IMR-90 (cell line): ENCODE measurements at regions not wholly inside any gene's neighbourhood (a gene's known extent, or its start where the extent isn't known, plus 50 kb on each side); places are given as distances from the start of the nearest gene placed in this dataset.

Experiments
- ATAC-seq: fragments of 200-7000 bp; cut with Tn5 transposase; 2 replicates; pipeline ENCODE4 v1.9.1; 2020; ENCODE audit warnings: low read depth, mild to moderate bottlenecking, moderate library complexity
- BruUV-seq: library from RNA; stranded (reverse); fragments of 400-500 nt; replicated peaks from 2 replicates; lab custom pipeline; 2021; lab: Mats Ljungman, UMichigan
- CTCF ChIA-PET: fragments of 300-600 bp; formaldehyde crosslinking; extraction: SDS; loops from one replicate; lab custom pipeline; 2021; ENCODE audit warnings: antibody characterized with exemption; lab: Yijun Ruan, JAX
- POLR2A ChIA-PET: fragments of 300-600 bp; sonication (Branson Sonifier 250); formaldehyde crosslinking; loops from one replicate; lab custom pipeline; 2022; ENCODE audit warnings: antibody characterized with exemption; ENCODE audit not compliant: unreplicated experiment; lab: Charles Lee
- DNase-seq: peaks from one replicate; pipeline ENCODE4 v3.0.0; 2013
- H2AFZ ChIP-seq: replicated peaks from 2 replicates; pipeline ENCODE3; 2013; ENCODE audit warnings: low read length, mild to moderate bottlenecking; ENCODE audit not compliant: poor library complexity
- H2AK5ac ChIP-seq: 2 replicates; pipeline ENCODE4 v1.6.1; 2013; ENCODE audit warnings: low read depth, low read length, inconsistent platforms
- H2AK9ac ChIP-seq: replicated peaks from 2 replicates; pipeline ENCODE3; 2013; ENCODE audit warnings: mild to moderate bottlenecking, low read depth, low read length, moderate library complexity; ENCODE audit not compliant: poor library complexity
- H2BK120ac ChIP-seq: 2 replicates; pipeline ENCODE4 v1.6.1; 2013; ENCODE audit warnings: low read depth, low read length, inconsistent platforms
- H2BK15ac ChIP-seq: 3 replicates; pipeline ENCODE4 v1.6.1; 2013; ENCODE audit warnings: low read depth, low read length, inconsistent platforms
- H2BK20ac ChIP-seq: 2 replicates; pipeline ENCODE4 v1.6.1; 2013; ENCODE audit warnings: low read depth, mild to moderate bottlenecking, inconsistent platforms, low read length, moderate library complexity
- H2BK5ac ChIP-seq: 2 replicates; pipeline ENCODE4 v1.6.1; 2013; ENCODE audit warnings: mild to moderate bottlenecking, low read depth, low read length, inconsistent platforms; ENCODE audit not compliant: poor library complexity, severe bottlenecking
- H3K14ac ChIP-seq: replicated peaks from 2 replicates; pipeline ENCODE4 v1.6.1; 2013; ENCODE audit warnings: low read depth, low read length, inconsistent platforms
- H3K18ac ChIP-seq: 2 replicates; pipeline ENCODE4 v1.6.1; 2013; ENCODE audit warnings: low read depth, low read length, control low read depth
- H3K23ac ChIP-seq: 2 replicates; pipeline ENCODE4 v1.6.1; 2013; ENCODE audit warnings: low read depth, low read length, inconsistent platforms
- H3K27ac ChIP-seq: 2 replicates; pipeline ENCODE4 v1.5.1; 2013; ENCODE audit warnings: mild to moderate bottlenecking, control low read depth, low read length; ENCODE audit not compliant: insufficient read depth
- H3K27me3 ChIP-seq: 2 replicates; pipeline ENCODE4 v1.6.1; 2013; ENCODE audit warnings: low read length; ENCODE audit not compliant: control insufficient read depth, insufficient read depth
- H3K36me3 ChIP-seq: 2 replicates; pipeline ENCODE4 v1.6.1; 2013; ENCODE audit warnings: low read length, mixed read lengths; ENCODE audit not compliant: control insufficient read depth, insufficient read depth
- H3K4ac ChIP-seq: 2 replicates; pipeline ENCODE4 v1.6.1; 2013; ENCODE audit warnings: low read depth, low read length, inconsistent platforms
- H3K4me1 ChIP-seq: 2 replicates; pipeline ENCODE4 v1.6.1; 2013; ENCODE audit warnings: low read length, mixed read lengths; ENCODE audit not compliant: control insufficient read depth, insufficient read depth
- H3K4me2 ChIP-seq: 2 replicates; pipeline ENCODE4 v1.6.1; 2013; ENCODE audit warnings: low read depth, mild to moderate bottlenecking, control low read depth, low read length, moderate library complexity
- H3K4me3 ChIP-seq: 2 replicates; pipeline ENCODE4 v1.5.1; 2013; ENCODE audit warnings: low read depth, mild to moderate bottlenecking, control low read depth, low read length, moderate library complexity; ENCODE audit not compliant: insufficient read depth
- H3K56ac ChIP-seq: 2 replicates; pipeline ENCODE4 v1.6.1; 2013; ENCODE audit warnings: low read length, inconsistent platforms; ENCODE audit not compliant: insufficient read depth; ENCODE audit errors: extremely low read depth
- H3K79me1 ChIP-seq, 2 experiments: 2 replicates each; pipeline ENCODE4 v1.6.1; 2013; ENCODE audit warnings: low read length in 2 of 2, inconsistent platforms in 1 of 2, low read depth in 1 of 2
- H3K9ac ChIP-seq: 2 replicates; pipeline ENCODE4 v1.6.1; 2013; ENCODE audit warnings: low read depth, low read length, control low read depth
- H3K9me1 ChIP-seq: 2 replicates; pipeline ENCODE4 v1.6.1; 2013; ENCODE audit warnings: low read length, inconsistent platforms; ENCODE audit not compliant: insufficient read depth
- H3K9me3 ChIP-seq: 2 replicates; pipeline ENCODE4 v1.6.1; 2013; ENCODE audit warnings: low read length; ENCODE audit not compliant: control insufficient read depth, insufficient read depth
- H4K20me1 ChIP-seq: 2 replicates; pipeline ENCODE4 v1.6.1; 2013; ENCODE audit warnings: low read length, inconsistent platforms; ENCODE audit not compliant: insufficient read depth
- H4K5ac ChIP-seq: 2 replicates; pipeline ENCODE4 v1.6.1; 2013; ENCODE audit warnings: mild to moderate bottlenecking, low read depth, low read length, control low read depth
- H4K8ac ChIP-seq, 2 experiments: 2 replicates each; pipeline ENCODE4 v1.6.1; 2013; ENCODE audit warnings: low read depth in 2 of 2, low read length in 2 of 2, control low read depth in 1 of 2, inconsistent platforms in 1 of 2
- H4K91ac ChIP-seq: 2 replicates; pipeline ENCODE4 v1.6.1; 2013; ENCODE audit warnings: low read depth, low read length, inconsistent platforms; ENCODE audit not compliant: insufficient read depth
- BHLHE40 ChIP-seq: fragments of 150-350 bp; IDR thresholded peaks from 2 replicates; pipeline ENCODE4 v1.6.1; 2016; ENCODE audit warnings: mild to moderate bottlenecking, low read depth, low read length
- CEBPB ChIP-seq: IDR thresholded peaks from 2 replicates; pipeline ENCODE4 v1.6.1; 2012; ENCODE audit warnings: low read depth, low read length, improper control_type of control experiment
- CHD1 ChIP-seq: IDR thresholded peaks from 2 replicates; pipeline ENCODE4 v1.6.1; 2012; ENCODE audit warnings: low read depth, low read length, improper control_type of control experiment
- CTCF ChIP-seq: conservative IDR thresholded peaks from 2 replicates; pipeline ENCODE4 v1.5.1; 2012; ENCODE audit warnings: mild to moderate bottlenecking, low read depth, low read length, improper control_type of control experiment
- ELK1 ChIP-seq: fragments of 150-350 bp; IDR thresholded peaks from 2 replicates; pipeline ENCODE4 v1.6.1; 2016; ENCODE audit warnings: low read depth, mild to moderate bottlenecking, low read length, moderate library complexity, borderline replicate concordance
- FOS ChIP-seq: fragments of 150-350 bp; IDR thresholded peaks from 2 replicates; pipeline ENCODE4 v1.6.1; 2016; ENCODE audit warnings: low read depth, low read length
- MAFK ChIP-seq: IDR thresholded peaks from 2 replicates; pipeline ENCODE4 v1.6.1; 2012; ENCODE audit warnings: low read depth, low read length, improper control_type of control experiment
- MAZ ChIP-seq: IDR thresholded peaks from 2 replicates; pipeline ENCODE4 v1.6.1; 2012; ENCODE audit warnings: low read depth, mild to moderate bottlenecking, low read length, improper control_type of control experiment, moderate library complexity, borderline replicate concordance
- MXI1 ChIP-seq: IDR thresholded peaks from 2 replicates; pipeline ENCODE4 v1.6.1; 2012; ENCODE audit warnings: low read depth, mild to moderate bottlenecking, low read length, moderate library complexity, borderline replicate concordance
- NFE2L2 ChIP-seq: fragments of 150-350 bp; IDR thresholded peaks from 2 replicates; pipeline ENCODE4 v1.6.1; 2016; ENCODE audit warnings: low read depth, mild to moderate bottlenecking, low read length
- POLR2A ChIP-seq: IDR thresholded peaks from 2 replicates; pipeline ENCODE4 v1.6.1; 2012; ENCODE audit warnings: mild to moderate bottlenecking, low read depth, low read length
- RAD21 ChIP-seq: IDR thresholded peaks from 2 replicates; pipeline ENCODE4 v1.6.1; 2012; ENCODE audit warnings: low read length, improper control_type of control experiment
- RCOR1 ChIP-seq: IDR thresholded peaks from 2 replicates; pipeline ENCODE4 v1.6.1; 2012; ENCODE audit warnings: mild to moderate bottlenecking, low read length, improper control_type of control experiment; ENCODE audit not compliant: insufficient replicate concordance
- RFX5 ChIP-seq: IDR thresholded peaks from 2 replicates; pipeline ENCODE4 v1.8.0; 2012; ENCODE audit warnings: low read depth, mild to moderate bottlenecking, low read length, moderate library complexity
- SMC3 ChIP-seq: fragments of 150-350 bp; IDR thresholded peaks from 2 replicates; pipeline ENCODE4 v1.6.1; 2016; ENCODE audit warnings: low read depth, mild to moderate bottlenecking, antibody characterized with exemption, low read length, moderate library complexity
- USF2 ChIP-seq: fragments of 150-350 bp; IDR thresholded peaks from 2 replicates; pipeline ENCODE4 v1.6.1; 2017; ENCODE audit warnings: mild to moderate bottlenecking, antibody characterized with exemption, low read length, low read depth
- WGBS, 2 experiments: methylation state at CpG; one replicate each; pipeline versions ENCODE4 v1.1.5 to v1.1.7; 2013; ENCODE audit warnings: missing lambda C conversion rate in 2 of 2; ENCODE audit not compliant: insufficient read length in 1 of 2; ENCODE audit errors: extremely low coverage in 2 of 2; 5-methylcytosine and 5-hydroxymethylcytosine counted together
- dilution Hi-C: fragments of 300-500 bp; cut with HindIII; formaldehyde crosslinking; loops from one replicate; pipeline ENCODE4 v1.14.3; 2018; ENCODE audit warnings: low sequenced_read_pairs; ENCODE audit not compliant: unreplicated experiment
- in situ Hi-C: fragments of 300-500 bp; cut with MboI; formaldehyde crosslinking; loops from 3 replicates; pipeline ENCODE4 v1.14.3; 2019; ENCODE audit warnings: low sequenced_read_pairs, inconsistent platforms, mixed read lengths
- intact Hi-C: fragments of 100-400 bp; cut with micrococcal nuclease; formaldehyde crosslinking; loops from 2 replicates; pipeline ENCODE4 v1.10.0; 2022

- no peak overlapping the region for H4K8ac ChIP-seq
- H2BK15ac ChIP-seq: no peak overlapping the region
- H3K4ac ChIP-seq: no peak overlapping the region
- ATAC-seq (no peak), DNase-seq (no peak)
- no peak overlapping the region for H3K18ac ChIP-seq
- H3K4me2 ChIP-seq: no peak overlapping the region
- no peak overlapping the region for H4K5ac ChIP-seq
- ChIA-PET CTCF (interaction anchor here (0.6 kb wide), 1 partner anchor 845 kb away, joined by 3 read pairs; no protein-coding TSS in a partner anchor), POLR2A (no interaction called here)
- no peaks in the 10 kb centered on the region for H4K20me1 ChIP-seq
- no peak overlapping the region for H4K91ac ChIP-seq
- H2AFZ ChIP-seq: no peak overlapping the region
- BruUV-seq: no TSS peak
- dilution Hi-C loops (no loop called here), in situ Hi-C loops (no loop called here), intact Hi-C loops (no loop called here)
- no peaks in the 10 kb centered on the region for H3K9me3 ChIP-seq
- H2BK20ac ChIP-seq: no peak overlapping the region
- no peak overlapping the region for H3K27ac ChIP-seq
- no peak overlapping the region for H2AK5ac ChIP-seq
- no peak overlapping the region for H2BK120ac ChIP-seq
- H3K14ac ChIP-seq: no peak overlapping the region
- TF ChIP-seq FOS (no peak), CTCF (no peak), RCOR1 (no peak), BHLHE40 (no peak), NFE2L2 (no peak), RAD21 (no peak), ELK1 (no peak), RFX5 (no peak), MAFK (no peak), SMC3 (no peak), USF2 (no peak), CEBPB (no peak), POLR2A (no peak), MXI1 (no peak), CHD1 (no peak), MAZ (no peak)
- no peaks in the 10 kb centered on the region for H3K9me1 ChIP-seq
- no peak overlapping the region for H2AK9ac ChIP-seq
- H3K36me3 ChIP-seq: no peaks in the 10 kb centered on the region
- H3K9ac ChIP-seq: no peak overlapping the region
- H3K27me3 ChIP-seq: peaks cover 4% of the 10 kb centered on the region; the same call in 1 of the 2 replicates
- no peaks in the 10 kb centered on the region; the same call in 1 of the 2 replicates for H3K4me1 ChIP-seq
- no peaks in the 10 kb centered on the region for H3K79me1 ChIP-seq
- H2BK5ac ChIP-seq: no peak overlapping the region
- 69% methylated on average over 2 of the region's 7 CpGs; no CpG with 5 or more reads in 1 of the 2 experiments for WGBS, 2 experiments
- H3K4me3 ChIP-seq: no peak overlapping the region
- no peak overlapping the region for H3K56ac ChIP-seq
- no peak overlapping the region for H3K23ac ChIP-seq
Measured at GRCh38 chr5:61621202-61621650, 289.2 kb downstream of the ZSWIM6 start.
